Tibial artery (tissue), 4 donors: ENCODE measurements at regions not wholly inside any gene's neighbourhood (a gene's known extent, or its start where the extent isn't known, plus 50 kb on each side); places are given as distances from the start of the nearest gene placed in this dataset.
"Not testable (repeated sequence)": the region's sequence is repeated elsewhere in the genome, so short reads cannot be mapped to it uniquely, and the experiment has no call there.

Experiments
- DNase-seq, 2 donors: peaks; one replicate each; pipeline ENCODE4 v3.0.0-alpha.2; 2019
- H3K27ac ChIP-seq, 2 donors: fragments of 200-600 bp; sonication (generic) in 1 of 2; 1 replicate in 1 of 2; 2 replicates in 1 of 2; pipeline ENCODE4 v1.5.1; 2018 to 2019; ENCODE audit warnings: mild to moderate bottlenecking in 1 of 2
- H3K27me3 ChIP-seq, 2 donors: fragments of 200-600 bp; sonication (generic) in 1 of 2; one replicate each; pipeline versions ENCODE4 v1.5.1 to v1.6.0; 2016 to 2019
- H3K36me3 ChIP-seq, 3 donors: fragments of 200-600 bp; sonication (generic) in 2 of 3; one replicate each; pipeline ENCODE4 v1.5.1; 2016 to 2019; ENCODE audit warnings: mild to moderate bottlenecking in 2 of 3
- H3K4me1 ChIP-seq, 4 donors: fragments of 200-600 bp; sonication (generic) in 2 of 4; 1 replicate in 3 of 4; 2 replicates in 1 of 4; pipeline ENCODE4 v1.5.1; 2016 to 2019
- H3K4me3 ChIP-seq, 2 donors: fragments of 200-600 bp; sonication (generic) in 1 of 2; 1 replicate in 1 of 2; 2 replicates in 1 of 2; pipeline ENCODE4 v1.5.1; 2018 to 2019; ENCODE audit warnings: mild to moderate bottlenecking in 2 of 2
- H3K9me3 ChIP-seq, 3 donors: fragments of 200-600 bp; sonication (generic) in 1 of 3; one replicate each; pipeline ENCODE4 v1.5.1; 2016 to 2019
- CTCF ChIP-seq, 2 experiments: fragments of 200-600 bp in 1 of 2; fragments of 450-650 bp in 1 of 2; IDR thresholded peaks; one replicate each; pipeline ENCODE4 v1.5.1; 2017 to 2019; ENCODE audit warnings: antibody characterized with exemption in 2 of 2, mild to moderate bottlenecking in 1 of 2, moderate library complexity in 1 of 2
- intact Hi-C: fragments of 100-400 bp; cut with DNase I; formaldehyde crosslinking; loops from one replicate; pipeline ENCODE4 v1.15.0; 2023; ENCODE audit warnings: low total_unique reads

GRCh38 chr18:73004260-73004659 lies 136.5 kb upstream of the NETO1 start:
- intact Hi-C loops = no loop called here
- DNase-seq = no peak
- Histone ChIP-seq H3K27me3 (no peaks in the 10 kb centered on the region), H3K9me3 (no peaks in the 10 kb centered on the region), H3K36me3 (no peaks in the 10 kb centered on the region), H3K4me1 (no peaks in the 10 kb centered on the region), H3K27ac (no peak overlapping the region), H3K4me3 (no peak overlapping the region)
- TF ChIP-seq CTCF (IDR thresholded peaks at IDR 0.05) = no peak

GRCh38 chr18:72999971-73000607 lies 132.3 kb upstream of the NETO1 start:
- H3K27ac ChIP-seq = no peak overlapping the region
- intact Hi-C loops = no loop called here
- no peaks in the 10 kb centered on the region for H3K9me3 ChIP-seq
- no peaks in the 10 kb centered on the region for H3K4me1 ChIP-seq
- H3K4me3 ChIP-seq = no peak overlapping the region
- no peaks in the 10 kb centered on the region for H3K27me3 ChIP-seq
- no peaks in the 10 kb centered on the region for H3K36me3 ChIP-seq
- no peak for TF ChIP-seq CTCF (IDR thresholded peaks at IDR 0.05)
- no peak for DNase-seq

- Histone ChIP-seq H3K9me3 (no peaks in the 10 kb centered on the region), H3K36me3 (no peaks in the 10 kb centered on the region), H3K27me3 (no peaks in the 10 kb centered on the region), H3K4me1 (no peaks in the 10 kb centered on the region), H3K27ac (no peak overlapping the region), H3K4me3 (no peak overlapping the region)
- DNase-seq = no peak
- intact Hi-C loops = no loop called here
- no peak for TF ChIP-seq CTCF (IDR thresholded peaks at IDR 0.05)
These were observed 127.8 kb upstream of the NETO1 start for GRCh38 chr18:72995558-72995957.

GRCh38 chr18:72993250-72993649 lies 125.5 kb upstream of the NETO1 start:
- no peak for TF ChIP-seq CTCF (IDR thresholded peaks at IDR 0.05)
- Histone ChIP-seq H3K36me3 (no peaks in the 10 kb centered on the region), H3K27ac (no peak overlapping the region), H3K9me3 (no peaks in the 10 kb centered on the region), H3K4me3 (no peak overlapping the region), H3K27me3 (no peaks in the 10 kb centered on the region), H3K4me1 (no peaks in the 10 kb centered on the region)
- intact Hi-C loops = no loop called here
- DNase-seq = no peak

- Histone ChIP-seq H3K36me3 (no peaks in the 10 kb centered on the region), H3K27me3 (no peaks in the 10 kb centered on the region), H3K4me1 (no peaks in the 10 kb centered on the region), H3K9me3 (no peaks in the 10 kb centered on the region), H3K27ac (no peak overlapping the region), H3K4me3 (no peak overlapping the region)
- no peak for DNase-seq
- no peak for TF ChIP-seq CTCF (IDR thresholded peaks at IDR 0.05)
- intact Hi-C loops = no loop called here
These were observed 123.6 kb upstream of the NETO1 start for GRCh38 chr18:72991379-72991778.

GRCh38 chr18:72987570-72987969 lies 119.8 kb upstream of the NETO1 start:
- intact Hi-C loops, H3K27ac ChIP-seq, H3K4me1 ChIP-seq, H3K27me3 ChIP-seq, H3K36me3 ChIP-seq, H3K9me3 ChIP-seq, H3K4me3 ChIP-seq, DNase-seq: not testable (repeated sequence)
